ENCODE measurements at regions not wholly inside any gene's neighbourhood (a gene's known extent, or its start where the extent isn't known, plus 50 kb on each side); places are given as distances from the start of the nearest gene placed in this dataset.
A peak's percentile ranks its signal among the peaks of the same experiment; 100 is the strongest.

DNA sequence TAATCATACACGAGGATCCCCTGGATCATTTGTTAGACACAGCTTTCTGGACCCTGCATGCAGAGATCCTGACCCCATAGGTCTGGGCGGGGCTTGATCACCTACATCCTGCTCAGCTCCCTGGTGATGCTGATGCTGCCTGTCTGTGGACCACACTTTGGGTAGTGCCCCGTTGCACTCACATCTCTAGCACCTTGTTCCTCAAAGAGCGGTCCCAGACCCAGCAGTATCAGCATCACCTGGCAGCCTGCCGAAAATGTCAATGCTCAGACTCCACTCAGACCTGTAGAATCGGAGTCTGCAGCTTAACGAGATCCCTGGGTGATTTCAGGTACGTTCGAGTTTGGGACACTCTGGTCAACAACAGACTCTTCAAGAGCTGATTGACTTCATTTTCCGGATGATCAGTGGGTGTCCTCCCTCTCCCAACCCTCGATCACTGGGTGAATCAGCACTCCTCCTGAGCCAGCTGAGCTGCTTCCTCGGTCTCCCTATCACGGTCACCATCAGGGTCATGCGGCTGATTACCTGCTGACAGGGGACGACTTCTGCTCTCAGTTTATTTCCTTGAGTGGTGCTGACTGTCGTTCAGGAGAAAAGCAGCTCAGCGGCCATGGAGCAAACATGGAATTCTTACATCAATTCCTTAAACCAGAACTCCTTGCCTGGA, 150.6 kb upstream of the RAB12 start:
- no peaks in the 10 kb centered on the region for H3K36me3 ChIP-seq (ENCODE audit: insufficient read depth, low read length)
- H3K79me2 ChIP-seq (ENCODE audit: control insufficient read depth, insufficient read depth, low read length, unreplicated experiment), result no peaks in the 10 kb centered on the region
- H3K27me3 ChIP-seq (ENCODE audit: insufficient read depth, low read length), result peaks cover 19% of the 10 kb centered on the region; the same call in 1 of the 2 replicates
- no peaks in the 10 kb centered on the region for H3K4me1 ChIP-seq (ENCODE audit: control insufficient read depth, insufficient read depth, low read length, unreplicated experiment)
- no peak overlapping the region for H2AFZ ChIP-seq (ENCODE audit: low read length, unreplicated experiment)
- H3K4me3 ChIP-seq (ENCODE audit: low read depth, low read length), result no peak overlapping the region
- no peak overlapping the region for H3K27ac ChIP-seq (ENCODE audit: low read depth, low read length)

DNA sequence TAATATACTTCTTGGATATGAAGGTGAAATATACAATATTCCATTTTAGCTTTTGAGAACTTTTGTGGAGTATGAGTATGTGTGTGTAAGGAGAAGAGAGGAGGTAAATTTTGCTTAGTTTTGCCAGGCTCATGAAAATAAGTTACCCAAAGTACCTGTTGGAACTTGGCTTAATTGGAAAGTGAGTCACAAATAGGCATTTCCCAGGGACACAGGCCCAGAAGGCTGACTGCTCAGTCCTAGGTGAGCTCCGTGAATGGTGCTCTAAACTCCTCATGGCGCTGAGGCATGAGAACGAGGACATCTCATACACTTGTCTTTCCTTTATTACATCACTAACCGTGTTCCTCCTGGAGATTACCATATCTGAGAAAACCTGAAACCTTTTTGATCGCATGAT, 148.5 kb upstream of the RAB12 start:
- H3K36me3 ChIP-seq (ENCODE audit: insufficient read depth, low read length), result no peaks in the 10 kb centered on the region
- no peaks in the 10 kb centered on the region for H3K79me2 ChIP-seq (ENCODE audit: control insufficient read depth, insufficient read depth, low read length, unreplicated experiment)
- no peak overlapping the region for H3K27ac ChIP-seq (ENCODE audit: low read depth, low read length)
- H3K4me1 ChIP-seq (ENCODE audit: control insufficient read depth, insufficient read depth, low read length, unreplicated experiment), result no peaks in the 10 kb centered on the region
- H3K4me3 ChIP-seq (ENCODE audit: low read depth, low read length), result no peak overlapping the region
- H3K27me3 ChIP-seq (ENCODE audit: insufficient read depth, low read length), result peaks cover 19% of the 10 kb centered on the region; the same call in 1 of the 2 replicates
- no peak overlapping the region for H2AFZ ChIP-seq (ENCODE audit: low read length, unreplicated experiment)

DNA sequence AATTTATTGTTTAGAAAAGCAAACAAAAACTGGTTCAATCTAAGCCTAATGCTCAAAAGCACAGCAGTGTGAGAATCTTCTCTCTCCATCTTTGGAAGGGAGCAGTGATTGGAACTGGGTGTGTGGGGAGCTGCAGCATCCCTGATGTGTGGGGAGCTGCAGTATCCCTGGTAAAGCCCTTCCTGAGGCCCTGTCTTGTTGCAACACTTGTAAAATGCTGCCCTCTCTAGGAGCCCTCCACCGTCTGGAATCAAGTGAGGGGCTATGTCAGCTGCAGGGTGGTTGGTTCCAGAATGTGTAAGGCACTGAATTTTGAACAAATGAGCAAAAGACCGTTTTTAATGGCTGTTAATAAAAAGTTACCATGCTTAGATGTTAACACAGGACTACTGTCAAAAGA, 147.7 kb upstream of the RAB12 start:
- Histone ChIP-seq H3K4me3 (ENCODE audit: low read depth, low read length) (no peak overlapping the region), H3K36me3 (ENCODE audit: insufficient read depth, low read length) (no peaks in the 10 kb centered on the region), H3K27ac (ENCODE audit: low read depth, low read length) (no peak overlapping the region), H3K27me3 (ENCODE audit: insufficient read depth, low read length) (peaks cover 19% of the 10 kb centered on the region; the same call in 1 of the 2 replicates), H3K79me2 (ENCODE audit: control insufficient read depth, insufficient read depth, low read length, unreplicated experiment) (no peaks in the 10 kb centered on the region), H2AFZ (ENCODE audit: low read length, unreplicated experiment) (no peak overlapping the region), H3K4me1 (ENCODE audit: control insufficient read depth, insufficient read depth, low read length, unreplicated experiment) (no peaks in the 10 kb centered on the region)

DNA sequence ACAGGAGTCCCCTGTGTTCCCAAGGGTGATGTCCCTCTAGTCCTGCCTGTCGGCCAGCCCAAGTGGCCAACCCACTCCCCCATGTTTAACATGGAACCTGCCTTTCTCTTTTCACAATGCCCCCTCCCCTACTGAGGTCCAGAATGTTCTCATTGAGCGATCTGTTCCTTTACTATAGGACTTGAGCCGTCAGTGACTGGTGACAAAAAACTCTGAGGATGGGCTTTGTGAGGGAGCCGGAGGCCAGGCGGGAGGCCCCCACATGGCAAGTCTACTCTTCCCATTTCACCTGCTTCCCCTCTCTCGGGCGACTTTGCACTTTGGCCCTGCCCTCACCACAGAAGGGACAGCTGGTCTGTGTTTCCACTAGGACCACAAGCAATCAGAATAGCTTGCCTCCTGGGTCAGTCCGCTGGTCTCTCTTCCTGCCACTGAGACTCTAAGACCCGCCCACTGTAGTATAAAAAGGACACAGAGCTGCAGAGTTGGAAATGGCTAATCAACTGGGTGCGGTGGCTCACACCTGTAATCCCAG, 146.5 kb upstream of the RAB12 start:
- peaks cover 19% of the 10 kb centered on the region; the same call in 1 of the 2 replicates for H3K27me3 ChIP-seq (ENCODE audit: insufficient read depth, low read length)
- H3K27ac ChIP-seq (ENCODE audit: low read depth, low read length), result no peak overlapping the region
- no peaks in the 10 kb centered on the region for H3K79me2 ChIP-seq (ENCODE audit: control insufficient read depth, insufficient read depth, low read length, unreplicated experiment)
- H3K36me3 ChIP-seq (ENCODE audit: insufficient read depth, low read length), result no peaks in the 10 kb centered on the region
- no peak overlapping the region for H3K4me3 ChIP-seq (ENCODE audit: low read depth, low read length)
- H2AFZ ChIP-seq (ENCODE audit: low read length, unreplicated experiment), result no peak overlapping the region
- H3K4me1 ChIP-seq (ENCODE audit: control insufficient read depth, insufficient read depth, low read length, unreplicated experiment), result no peaks in the 10 kb centered on the region

DNA sequence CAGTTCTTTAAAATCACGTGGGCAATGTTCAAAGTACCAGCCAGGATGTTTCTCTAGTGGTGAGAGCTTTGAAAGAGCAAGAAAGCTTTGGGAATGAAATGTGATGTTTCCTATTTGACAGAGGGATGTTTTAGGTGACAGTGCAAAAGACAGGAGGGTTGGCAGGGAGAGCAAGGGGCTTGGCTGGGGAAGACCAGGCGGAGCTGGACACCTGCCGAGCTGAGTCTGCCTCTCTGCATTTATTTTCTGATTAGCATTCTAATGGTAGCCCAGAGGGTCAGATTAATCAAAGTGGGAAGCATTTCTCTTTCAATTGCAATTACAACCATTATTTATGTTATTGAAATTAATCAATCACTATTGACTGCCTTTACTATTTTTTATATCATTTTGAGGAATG, 145.4 kb upstream of the RAB12 start:
- Histone ChIP-seq H2AFZ (ENCODE audit: low read length, unreplicated experiment) (no peak overlapping the region), H3K27ac (ENCODE audit: low read depth, low read length) (no peak overlapping the region), H3K4me3 (ENCODE audit: low read depth, low read length) (no peak overlapping the region), H3K36me3 (ENCODE audit: insufficient read depth, low read length) (no peaks in the 10 kb centered on the region), H3K79me2 (ENCODE audit: control insufficient read depth, insufficient read depth, low read length, unreplicated experiment) (no peaks in the 10 kb centered on the region), H3K4me1 (ENCODE audit: control insufficient read depth, insufficient read depth, low read length, unreplicated experiment) (peaks cover 3% of the 10 kb centered on the region), H3K27me3 (ENCODE audit: insufficient read depth, low read length) (peaks cover 18% of the 10 kb centered on the region; the same call in 1 of the 2 replicates)

DNA sequence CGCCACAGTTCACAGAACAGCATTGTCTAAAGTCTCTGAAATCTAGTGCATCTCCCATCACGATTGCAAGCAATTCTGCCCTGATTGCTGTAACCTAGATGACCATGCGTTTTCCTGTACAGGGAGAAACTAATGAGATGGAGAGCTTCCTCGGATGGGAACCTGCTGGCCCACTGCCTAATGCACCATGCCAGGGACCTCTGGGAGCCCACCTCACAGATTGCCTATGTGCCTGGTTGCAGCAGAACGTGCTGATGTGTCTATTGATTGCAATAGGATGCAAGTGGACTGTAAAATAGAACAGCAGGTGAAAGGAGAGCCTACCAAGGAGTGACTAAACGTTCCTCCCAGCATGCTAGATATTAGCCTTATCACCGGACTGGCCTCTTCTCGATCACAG, 141.0 kb upstream of the RAB12 start:
- H3K27me3 ChIP-seq (ENCODE audit: insufficient read depth, low read length), result peaks cover 6% of the 10 kb centered on the region

DNA sequence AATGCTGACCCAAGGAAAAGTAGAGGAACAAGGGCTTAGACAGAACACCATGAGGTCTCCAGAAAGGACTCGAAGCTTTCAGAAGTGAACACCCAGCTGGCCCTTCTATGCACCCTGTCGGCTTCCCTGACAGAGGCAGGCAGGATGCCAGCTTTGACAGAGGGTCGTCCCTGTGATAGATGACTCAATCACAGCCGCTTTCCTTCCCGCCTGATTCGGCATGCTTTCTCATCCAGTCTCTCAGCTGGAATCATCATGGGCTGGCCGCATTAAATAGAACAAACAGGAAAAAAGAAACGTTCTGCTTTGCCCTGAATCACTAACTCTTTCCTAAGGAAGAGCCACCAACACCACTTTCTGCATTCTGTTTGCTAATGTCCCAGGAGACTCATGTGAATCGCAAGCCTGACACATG, 140.3 kb upstream of the RAB12 start:
- H3K79me2 ChIP-seq (ENCODE audit: control insufficient read depth, insufficient read depth, low read length, unreplicated experiment), result no peaks in the 10 kb centered on the region
- H3K27me3 ChIP-seq (ENCODE audit: insufficient read depth, low read length), result peaks cover 13% of the 10 kb centered on the region
- no peaks in the 10 kb centered on the region for H3K36me3 ChIP-seq (ENCODE audit: insufficient read depth, low read length)
- peak overlapping the region; percentile 19 for H3K4me3 ChIP-seq (ENCODE audit: low read depth, low read length)
- H3K27ac ChIP-seq (ENCODE audit: low read depth, low read length), result no peak overlapping the region
- H2AFZ ChIP-seq (ENCODE audit: low read length, unreplicated experiment), result peak overlapping the region; percentile 8
- H3K4me1 ChIP-seq (ENCODE audit: control insufficient read depth, insufficient read depth, low read length, unreplicated experiment), result peaks cover 14% of the 10 kb centered on the region

More for the DNA sequence above, 141.0 kb upstream of the RAB12 start:
- H2AFZ ChIP-seq (ENCODE audit: low read length, unreplicated experiment), result no peak overlapping the region
- H3K79me2 ChIP-seq (ENCODE audit: control insufficient read depth, insufficient read depth, low read length, unreplicated experiment), result no peaks in the 10 kb centered on the region
- H3K4me3 ChIP-seq (ENCODE audit: low read depth, low read length), result no peak overlapping the region
- no peaks in the 10 kb centered on the region for H3K36me3 ChIP-seq (ENCODE audit: insufficient read depth, low read length)
- H3K4me1 ChIP-seq (ENCODE audit: control insufficient read depth, insufficient read depth, low read length, unreplicated experiment), result peaks cover 14% of the 10 kb centered on the region
- no peak overlapping the region for H3K27ac ChIP-seq (ENCODE audit: low read depth, low read length)

DNA sequence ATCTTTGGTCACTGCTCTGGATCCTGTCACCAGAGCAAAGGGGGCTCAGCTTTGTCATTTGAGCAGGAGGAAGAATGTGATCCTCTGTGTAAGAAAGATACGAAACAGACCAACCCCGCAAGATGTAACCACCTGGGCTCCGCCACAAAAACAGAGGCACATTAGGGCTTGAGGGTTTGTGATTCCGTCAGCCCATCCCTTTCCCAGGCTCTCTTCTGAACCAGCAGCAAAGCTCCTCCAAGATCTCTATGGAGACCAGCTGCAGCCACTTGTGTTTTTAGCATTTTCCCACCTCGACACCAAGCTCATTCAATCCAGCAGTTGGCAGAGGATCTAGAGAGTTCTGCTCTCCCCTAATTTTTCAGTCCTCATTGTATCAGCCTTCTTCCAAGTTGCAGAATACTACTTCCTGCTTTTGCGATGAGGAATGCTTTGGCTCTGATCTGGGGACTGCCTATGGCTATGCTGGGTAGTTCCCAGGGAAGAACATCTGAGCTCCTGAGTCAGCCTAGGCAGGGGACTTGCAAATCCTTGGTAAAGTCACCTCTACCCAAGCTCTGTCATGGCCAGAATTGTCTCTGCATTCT, 139.6 kb upstream of the RAB12 start:
- Histone ChIP-seq H3K4me1 (ENCODE audit: control insufficient read depth, insufficient read depth, low read length, unreplicated experiment) (peaks cover 14% of the 10 kb centered on the region), H2AFZ (ENCODE audit: low read length, unreplicated experiment) (no peak overlapping the region), H3K27ac (ENCODE audit: low read depth, low read length) (no peak overlapping the region), H3K79me2 (ENCODE audit: control insufficient read depth, insufficient read depth, low read length, unreplicated experiment) (no peaks in the 10 kb centered on the region), H3K36me3 (ENCODE audit: insufficient read depth, low read length) (no peaks in the 10 kb centered on the region), H3K27me3 (ENCODE audit: insufficient read depth, low read length) (peaks cover 20% of the 10 kb centered on the region), H3K4me3 (ENCODE audit: low read depth, low read length) (0 out of 2 replicates have a peak overlapping the region, but pooled peaks have one; percentile 19)

DNA sequence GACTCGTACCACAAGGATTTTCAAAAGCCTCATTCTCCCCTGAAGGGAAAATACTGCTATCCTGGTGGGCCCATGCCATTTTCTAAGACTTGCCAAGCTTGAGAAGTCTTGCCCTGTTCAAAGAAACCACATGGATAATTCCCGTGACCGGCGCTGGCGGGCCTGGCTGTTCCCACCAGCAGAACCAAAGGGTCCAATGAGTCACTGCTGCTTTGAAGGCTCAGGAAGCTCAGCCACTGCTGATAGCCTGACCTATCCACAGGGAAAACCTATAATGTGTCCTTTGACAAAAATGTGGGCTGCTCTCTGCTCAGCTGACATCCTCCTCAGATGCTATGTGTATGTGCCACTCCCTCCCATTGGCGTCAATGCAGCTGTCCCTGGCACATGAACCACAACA, 137.9 kb upstream of the RAB12 start:
- H3K36me3 ChIP-seq (ENCODE audit: insufficient read depth, low read length), result no peaks in the 10 kb centered on the region
- peaks cover 14% of the 10 kb centered on the region for H3K4me1 ChIP-seq (ENCODE audit: control insufficient read depth, insufficient read depth, low read length, unreplicated experiment)
- H3K79me2 ChIP-seq (ENCODE audit: control insufficient read depth, insufficient read depth, low read length, unreplicated experiment), result no peaks in the 10 kb centered on the region
- H3K4me3 ChIP-seq (ENCODE audit: low read depth, low read length), result no peak overlapping the region
- no peak overlapping the region for H3K27ac ChIP-seq (ENCODE audit: low read depth, low read length)
- peaks cover 34% of the 10 kb centered on the region for H3K27me3 ChIP-seq (ENCODE audit: insufficient read depth, low read length)
- H2AFZ ChIP-seq (ENCODE audit: low read length, unreplicated experiment), result no peak overlapping the region

DNA sequence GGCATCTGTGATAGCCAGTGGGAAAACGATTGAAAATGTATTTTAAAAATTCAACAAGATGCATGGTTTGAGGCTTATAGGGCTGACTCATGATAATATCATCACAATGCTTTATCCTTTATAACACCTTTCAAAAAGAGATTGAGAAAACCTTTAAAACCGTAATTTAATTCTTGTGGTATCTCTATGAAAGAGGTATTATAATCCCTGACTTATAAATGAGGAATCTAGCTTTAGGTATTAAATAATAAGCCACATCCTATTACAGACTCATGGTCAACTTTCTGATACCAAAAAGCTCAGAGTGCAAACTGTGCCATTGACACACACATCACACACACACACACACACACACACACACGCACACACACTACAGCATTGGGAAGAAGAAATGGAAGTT, 134.6 kb upstream of the RAB12 start:
- Histone ChIP-seq H3K79me2 (ENCODE audit: control insufficient read depth, insufficient read depth, low read length, unreplicated experiment) (no peaks in the 10 kb centered on the region), H3K27ac (ENCODE audit: low read depth, low read length) (no peak overlapping the region)

DNA sequence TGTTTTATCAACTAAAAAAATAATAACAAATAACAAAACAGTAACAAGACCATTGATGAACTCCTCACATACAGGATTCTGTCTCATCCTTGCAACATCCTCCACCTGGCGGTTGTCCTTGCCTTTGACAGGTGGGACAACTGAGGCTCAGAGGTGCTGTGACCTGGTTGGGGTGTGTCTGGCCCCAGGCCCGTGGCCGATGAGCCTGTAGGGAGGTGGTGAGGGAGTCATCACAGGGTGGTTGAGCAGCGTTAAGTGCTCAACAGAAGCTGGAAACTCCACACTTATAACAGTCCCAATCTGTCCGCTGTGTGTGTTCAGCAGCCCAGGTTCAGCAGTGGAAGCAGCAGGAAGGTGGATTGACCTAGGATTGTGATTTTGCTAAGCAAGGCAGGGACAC, 131.6 kb upstream of the RAB12 start:
- Histone ChIP-seq H3K79me2 (ENCODE audit: control insufficient read depth, insufficient read depth, low read length, unreplicated experiment) (no peaks in the 10 kb centered on the region), H3K36me3 (ENCODE audit: insufficient read depth, low read length) (no peaks in the 10 kb centered on the region), H3K4me1 (ENCODE audit: control insufficient read depth, insufficient read depth, low read length, unreplicated experiment) (no peaks in the 10 kb centered on the region), H3K4me3 (ENCODE audit: low read depth, low read length) (no peak overlapping the region), H3K27me3 (ENCODE audit: insufficient read depth, low read length) (peaks cover 55% of the 10 kb centered on the region), H3K27ac (ENCODE audit: low read depth, low read length) (no peak overlapping the region), H2AFZ (ENCODE audit: low read length, unreplicated experiment) (no peak overlapping the region)

More for the DNA sequence above, 134.6 kb upstream of the RAB12 start:
- Histone ChIP-seq H3K4me3 (ENCODE audit: low read depth, low read length) (no peak overlapping the region), H2AFZ (ENCODE audit: low read length, unreplicated experiment) (no peak overlapping the region), H3K27me3 (ENCODE audit: insufficient read depth, low read length) (peaks cover 55% of the 10 kb centered on the region), H3K4me1 (ENCODE audit: control insufficient read depth, insufficient read depth, low read length, unreplicated experiment) (peaks cover 2% of the 10 kb centered on the region), H3K36me3 (ENCODE audit: insufficient read depth, low read length) (no peaks in the 10 kb centered on the region)
